Stimulated activated CD8-positive, alpha-beta memory T cell treated with anti-CD3 and anti-CD28 coated beads, Interleukin-15, amount 100 ng/mL, for 1 hour (primary cell): ENCODE measurements at regions not wholly inside any gene's neighbourhood (a gene's known extent, or its start where the extent isn't known, plus 50 kb on each side); places are given as distances from the start of the nearest gene placed in this dataset.
"Not testable (repeated sequence)": the region's sequence is repeated elsewhere in the genome, so short reads cannot be mapped to it uniquely, and the experiment has no call there.

ENCODE experiments used
- DNase-seq: peaks from one replicate; pipeline ENCODE4 v3.0.0-alpha.2; 2020; ENCODE audit warnings: low read depth

DNA sequence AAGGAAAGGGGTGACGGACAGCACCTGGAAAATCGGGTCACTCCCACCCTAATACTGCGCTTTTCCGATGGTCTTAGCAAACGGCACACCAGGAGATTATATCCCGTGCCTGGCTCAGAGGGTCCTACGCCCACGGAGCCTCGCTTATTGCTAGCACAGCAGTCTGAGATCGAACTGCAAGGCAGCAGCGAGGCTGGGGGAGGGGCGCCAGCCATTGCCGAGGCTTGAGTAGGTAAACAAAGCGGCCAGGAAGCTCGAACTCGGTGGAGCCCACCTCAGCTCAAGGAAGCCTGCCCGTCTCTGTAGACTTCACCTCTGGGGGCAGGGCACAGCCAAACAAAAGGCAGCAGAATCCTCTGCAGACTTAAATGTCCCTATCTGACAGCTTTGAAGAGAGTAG, 91.5 kb upstream of the MBIP start:
- not testable (repeated sequence) for DNase-seq

DNA sequence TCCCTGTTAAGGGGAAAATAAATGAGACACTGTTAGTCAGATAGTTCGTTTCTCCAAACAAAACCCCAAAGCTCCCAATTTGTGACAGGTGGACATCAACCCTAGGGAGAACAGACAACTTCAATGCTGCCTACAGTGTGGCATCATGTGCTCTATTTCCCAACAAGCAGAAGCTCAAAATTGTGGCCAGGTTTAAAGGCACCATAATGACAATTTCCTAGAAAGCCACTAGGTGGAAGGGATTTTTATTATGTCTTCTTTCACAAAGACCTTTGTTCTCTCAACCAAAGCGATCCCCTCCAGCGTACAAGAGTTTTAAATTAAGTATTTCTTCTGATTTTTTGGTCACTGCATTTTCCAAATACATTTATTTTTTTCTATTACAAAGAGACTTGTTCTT, 88.0 kb upstream of the MBIP start:
- no peak for DNase-seq

DNA sequence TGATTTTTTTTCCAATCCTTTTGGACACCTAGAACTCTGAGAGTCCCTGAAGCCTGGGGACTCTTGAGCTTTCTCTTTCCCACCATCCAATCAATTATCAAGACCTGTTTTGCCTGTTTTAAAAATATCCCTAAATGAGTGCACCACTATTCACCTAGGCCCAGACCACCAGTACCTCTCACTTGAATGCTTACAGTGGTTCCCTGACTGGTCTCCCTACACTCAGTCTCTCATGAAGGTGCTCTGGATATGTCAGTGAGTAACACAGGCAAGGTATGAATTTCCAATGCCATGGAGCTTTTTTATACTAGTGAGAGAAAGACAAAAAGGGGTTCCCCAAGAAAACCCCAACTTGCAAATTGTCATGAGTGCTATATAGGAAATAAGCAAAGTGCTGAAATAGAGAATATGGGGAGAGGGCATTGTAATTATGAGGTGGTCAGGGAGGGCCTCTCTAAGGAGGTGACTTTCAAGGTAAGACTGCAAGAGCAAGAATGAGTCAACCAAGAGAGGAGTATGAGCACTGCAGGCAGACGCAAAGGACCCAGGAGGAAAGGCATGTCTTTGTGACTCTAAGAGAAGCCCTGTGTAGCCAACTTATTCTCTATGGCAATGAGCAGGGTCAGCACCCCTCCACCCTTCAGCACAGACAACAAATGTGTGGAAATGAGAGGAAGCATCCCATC, 85.3 kb upstream of the MBIP start:
- no peak for DNase-seq

DNA sequence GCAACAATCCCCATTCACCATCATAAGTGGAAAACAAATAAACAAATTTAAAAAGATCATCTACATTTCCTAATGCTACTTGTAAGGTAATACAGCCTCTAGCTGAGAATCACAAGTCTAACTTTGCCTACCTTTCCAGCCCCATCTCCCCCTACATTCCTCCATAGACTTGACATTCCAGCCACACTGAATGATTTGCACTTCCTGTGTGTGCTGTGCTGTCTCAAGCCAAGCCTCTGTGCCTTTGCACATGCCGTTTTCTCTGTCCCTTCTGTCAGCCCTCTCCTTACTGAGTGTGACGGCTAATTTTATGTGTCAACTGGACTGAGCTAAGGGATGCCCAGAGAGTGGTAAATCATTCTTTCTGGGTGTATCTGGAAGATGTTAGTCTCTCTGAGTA, 82.4 kb upstream of the MBIP start:
- no peak for DNase-seq

DNA sequence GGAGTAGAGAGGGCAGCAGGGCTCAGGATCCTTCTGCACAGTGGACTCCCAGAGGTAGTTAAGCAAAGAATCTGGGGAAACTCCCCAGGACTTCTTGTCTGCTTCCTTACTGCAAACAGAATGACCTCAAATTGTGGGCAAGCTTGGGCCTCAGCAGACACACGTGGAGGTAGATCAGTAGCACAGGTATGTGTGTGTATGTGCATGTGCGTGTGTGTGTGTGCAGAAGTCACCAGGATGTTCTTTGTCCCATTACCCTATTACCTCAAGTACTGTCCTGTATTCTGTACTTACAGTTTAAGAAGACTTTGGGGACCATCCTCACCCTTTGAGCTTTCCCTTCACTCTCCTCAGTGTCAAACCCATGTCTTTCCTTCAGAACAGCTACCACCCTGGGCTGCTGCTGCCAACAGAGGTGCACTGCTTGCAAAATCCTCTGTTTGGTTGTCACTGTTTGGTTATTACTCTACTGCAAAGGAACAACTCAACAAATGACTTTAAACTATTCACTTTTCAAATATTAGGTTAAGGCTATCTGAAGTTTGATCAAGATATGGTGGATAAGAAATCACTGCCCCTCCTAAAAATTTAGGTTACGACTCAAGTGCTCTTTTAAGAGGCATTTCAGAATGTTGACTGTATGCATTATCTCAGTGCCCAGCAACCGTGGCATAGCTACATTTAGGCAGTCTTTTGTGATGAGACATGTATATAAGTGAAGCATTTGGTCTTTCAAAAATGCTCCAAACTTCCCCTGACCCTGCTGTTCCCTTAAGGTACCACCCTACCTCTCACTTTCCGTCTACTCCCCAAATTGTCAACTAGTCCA, 78.2 kb upstream of the MBIP start:
- no peak for DNase-seq

DNA sequence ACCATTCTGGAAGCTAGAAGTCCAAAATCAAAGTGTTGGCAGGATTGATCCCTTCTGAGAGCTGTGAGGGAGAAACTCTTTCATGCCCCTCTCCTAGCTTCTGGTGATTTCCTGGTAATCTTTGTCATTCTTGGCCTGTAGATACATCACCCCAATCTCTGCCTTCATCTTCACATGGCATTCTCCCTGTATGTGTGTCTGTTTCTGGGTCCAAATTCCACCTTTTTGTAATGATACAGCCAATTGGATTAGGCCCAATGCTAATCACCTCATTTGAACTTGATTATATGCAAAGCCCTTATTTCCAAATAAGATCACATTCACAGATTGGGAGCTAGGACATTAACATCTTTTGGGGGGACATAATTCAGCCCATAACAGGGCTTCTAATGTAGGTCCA, 76.9 kb upstream of the MBIP start:
- DNase-seq: no peak

DNA sequence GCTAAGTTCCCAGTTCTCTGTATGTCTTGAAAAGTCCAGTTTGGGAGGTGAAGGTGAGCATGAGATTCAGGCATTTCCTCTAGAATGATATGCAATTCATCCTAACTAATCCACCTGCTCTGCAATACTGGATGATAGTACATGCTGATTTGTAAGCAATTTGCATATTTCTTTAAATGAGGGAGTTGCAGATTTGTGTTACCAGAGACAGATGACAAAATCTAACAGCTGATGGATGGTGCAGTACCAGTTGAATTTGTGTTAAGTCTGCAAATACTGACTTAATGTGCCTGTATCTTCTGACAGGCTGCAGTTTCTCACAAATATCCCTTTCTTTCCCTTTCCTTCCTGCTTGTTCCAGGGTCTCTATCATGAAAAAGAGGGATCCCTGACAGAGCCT, 76.4 kb upstream of the MBIP start:
- no peak for DNase-seq

DNA sequence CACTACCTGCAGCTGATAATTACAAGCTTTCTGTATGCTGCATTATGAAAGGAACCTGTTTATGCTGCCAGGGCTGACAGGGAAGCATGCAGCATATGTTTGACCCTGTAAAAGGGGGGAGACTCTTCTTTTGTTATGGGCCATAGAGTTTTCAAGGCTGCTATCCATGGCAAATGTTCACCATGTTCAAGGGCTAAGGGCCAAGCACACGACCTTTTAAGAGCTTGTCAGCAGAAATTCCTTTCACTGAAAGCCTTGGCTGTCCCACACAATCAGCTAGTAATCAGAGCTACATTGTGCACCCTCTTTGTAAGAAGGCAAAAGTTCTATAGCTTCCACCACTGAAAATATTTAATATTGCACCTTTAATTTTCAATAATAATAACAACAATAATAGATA, 74.2 kb upstream of the MBIP start:
- DNase-seq: no peak

DNA sequence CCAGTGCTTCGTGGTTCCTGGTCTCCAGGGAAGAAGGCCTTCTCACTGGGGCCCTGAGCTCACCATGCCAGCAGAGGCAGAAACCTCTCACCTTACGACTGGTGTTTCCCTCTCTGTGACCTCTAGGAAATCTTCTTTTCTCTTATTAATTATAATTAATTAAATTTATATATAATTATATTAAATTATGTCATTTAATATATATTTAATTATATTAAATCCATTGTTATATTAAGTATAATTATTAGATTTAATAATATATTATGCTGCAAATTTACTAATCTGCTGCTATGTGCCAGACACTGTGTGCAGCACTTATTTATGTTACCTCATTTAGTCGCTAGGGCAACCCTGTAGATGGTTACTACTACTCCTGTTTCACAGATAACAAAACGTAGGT, 70.3 kb upstream of the MBIP start:
- no peak for DNase-seq

DNA sequence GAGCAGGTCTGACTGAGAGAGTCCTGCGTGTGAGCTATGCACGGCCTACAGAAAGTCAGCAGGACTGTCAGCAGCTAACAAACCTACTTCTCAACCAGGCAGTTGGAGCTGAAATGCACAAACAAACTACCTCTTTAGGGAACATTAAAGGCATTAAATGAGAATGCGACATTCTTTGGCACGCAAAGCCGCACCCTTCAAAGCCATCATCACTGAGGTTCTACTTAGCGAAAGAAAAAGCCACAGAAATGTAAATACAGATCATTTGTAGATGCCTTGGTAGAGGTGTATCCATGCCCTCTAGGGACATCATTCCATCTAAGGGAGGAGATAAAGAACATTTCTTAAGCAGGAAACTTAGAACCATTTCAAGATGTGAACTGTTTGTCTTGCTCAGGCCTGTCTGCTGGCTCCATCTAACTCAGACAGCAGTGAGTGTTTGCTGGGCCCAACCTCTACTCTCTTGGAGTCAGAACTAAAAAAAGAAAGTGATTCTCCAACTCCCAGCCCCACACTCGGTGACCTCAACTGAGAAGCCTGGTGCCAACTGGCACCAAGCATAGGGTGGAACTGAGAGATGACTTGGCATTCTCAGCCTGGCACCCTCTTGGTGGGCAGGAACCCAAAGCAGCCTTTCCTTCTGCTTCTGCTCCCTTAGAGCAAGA, 63.5 kb upstream of the MBIP start:
- DNase-seq: no peak

DNA sequence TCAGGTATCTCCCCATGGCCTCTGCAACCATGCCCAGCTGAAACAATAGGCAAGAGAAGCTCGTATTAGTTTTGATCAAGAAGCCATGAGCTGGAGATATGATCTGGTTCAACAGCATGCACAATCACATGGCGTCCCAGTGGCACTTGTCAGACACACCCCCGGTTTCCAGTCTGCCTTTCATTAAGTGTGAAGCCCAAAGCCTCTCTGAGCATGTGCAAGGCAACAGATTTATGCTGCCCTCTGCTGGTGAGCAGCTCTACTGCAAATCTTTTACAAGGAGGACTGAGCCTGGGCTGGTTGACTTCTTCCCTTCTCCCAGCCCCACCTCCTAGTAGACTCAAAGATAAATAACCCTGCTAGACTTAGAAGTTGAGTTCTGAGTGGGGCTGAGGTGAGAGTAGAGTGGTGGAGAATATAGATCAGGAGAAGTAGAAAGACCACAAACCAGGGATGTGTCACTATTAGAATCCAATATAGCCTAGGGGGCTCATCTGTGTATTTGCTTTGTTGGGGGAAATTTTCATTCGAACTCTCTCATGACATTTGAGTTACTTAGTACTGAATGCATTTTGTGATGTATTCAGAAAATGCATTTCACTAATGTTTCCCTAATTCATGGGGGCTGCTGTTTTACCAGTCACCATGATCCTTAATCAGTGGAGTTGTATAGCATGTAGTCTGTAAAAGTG, 53.7 kb upstream of the MBIP start:
- peak; percentile 51 for DNase-seq
